ENCODE measurements at regions not wholly inside any gene's neighbourhood (a gene's known extent, or its start where the extent isn't known, plus 50 kb on each side); places are given as distances from the start of the nearest gene placed in this dataset.

DNA sequence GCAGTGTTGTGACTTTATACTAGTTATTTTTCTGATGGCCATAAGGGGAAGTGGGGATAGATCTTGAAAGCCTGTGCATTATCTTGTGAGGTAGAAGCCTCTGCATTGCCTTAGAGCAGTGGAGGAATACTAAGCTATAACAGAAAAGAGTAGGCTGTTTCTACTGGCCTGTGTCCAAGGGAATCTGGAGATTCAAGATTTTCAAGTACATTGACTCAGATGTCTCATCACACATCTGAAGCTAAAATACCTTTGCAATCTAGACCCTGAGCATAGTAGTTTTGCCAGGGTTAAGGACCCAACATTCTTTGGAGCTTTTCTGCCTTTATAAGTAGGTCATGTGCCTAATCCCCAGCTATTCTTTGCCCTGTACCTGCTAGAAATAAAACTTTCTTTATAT lies 272.3 kb downstream of the TENT5A start:
- DNase-seq (ENCODE audit: low spot score) = peak; percentile 79

DNA sequence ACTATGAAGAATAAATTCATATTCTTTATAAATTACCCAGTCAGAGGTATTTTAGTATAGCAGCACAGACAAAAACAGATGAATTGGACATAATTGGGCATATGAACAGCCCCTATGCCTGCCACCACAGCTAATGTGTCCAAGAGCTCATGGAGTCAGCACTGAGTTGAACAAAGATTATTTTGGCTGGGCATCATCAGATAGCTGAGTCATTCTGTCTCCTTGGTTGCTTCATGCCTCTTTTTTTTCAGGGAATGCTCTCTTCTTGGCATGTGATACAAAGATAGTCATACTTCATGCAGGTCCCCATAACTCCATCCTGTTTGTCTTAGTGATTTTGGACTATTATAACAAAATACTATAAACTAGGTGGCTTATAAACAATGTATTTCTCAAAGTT lies 275.6 kb downstream of the TENT5A start:
- DNase-seq (ENCODE audit: low spot score) = no peak

- no peak for DNase-seq (ENCODE audit: low spot score)
These were observed 276.8 kb downstream of the TENT5A start for GRCh38 chr6:81475646-81476045.

GRCh38 chr6:81465859-81466258 lies 286.6 kb downstream of the TENT5A start:
- DNase-seq (ENCODE audit: low spot score) = no peak

- peak; percentile 6 for DNase-seq (ENCODE audit: low spot score)
These were observed 296.1 kb downstream of the TENT5A start for GRCh38 chr6:81456416-81456815.

DNA sequence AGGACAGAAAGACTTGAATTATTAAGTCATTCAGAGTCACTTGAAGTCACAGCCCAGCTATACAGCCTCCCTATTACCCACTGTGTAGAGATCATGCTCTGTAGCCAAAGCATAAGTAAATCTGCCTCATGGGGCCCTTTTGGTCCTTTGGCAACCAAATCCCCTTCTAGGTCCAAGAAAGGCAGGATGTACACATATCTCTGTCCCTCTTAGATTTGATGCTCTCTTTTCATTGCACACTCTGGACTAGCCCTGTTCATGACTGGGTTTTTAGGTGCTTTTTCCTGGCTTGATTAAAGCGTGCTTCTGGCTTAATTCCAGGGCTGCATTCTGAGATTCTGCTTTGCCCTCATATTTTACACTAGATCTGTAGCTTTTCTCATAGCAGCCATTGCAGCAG lies 296.8 kb downstream of the TENT5A start:
- DNase-seq (ENCODE audit: low spot score) = peak; percentile 16

DNA sequence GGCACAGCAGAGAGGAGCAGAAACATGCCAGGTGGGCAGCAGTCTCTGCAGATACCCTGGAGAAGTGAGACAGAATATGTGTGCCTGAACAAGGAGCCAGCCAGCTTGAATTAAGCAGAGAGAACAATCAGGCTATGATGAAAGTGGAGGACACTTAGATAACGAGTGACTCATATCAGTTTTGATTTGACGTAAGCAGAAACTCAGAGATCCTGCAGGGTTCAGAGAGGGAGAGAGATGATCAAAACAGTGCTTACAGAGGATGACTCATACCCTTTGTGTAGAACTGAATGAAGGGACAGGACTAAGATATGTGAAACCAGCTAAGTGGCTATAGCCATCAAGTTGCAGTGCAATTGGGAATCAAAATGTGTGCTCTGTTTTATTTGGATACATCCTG lies 300.7 kb downstream of the TENT5A start:
- peak; percentile 33 for DNase-seq (ENCODE audit: low spot score)

DNA sequence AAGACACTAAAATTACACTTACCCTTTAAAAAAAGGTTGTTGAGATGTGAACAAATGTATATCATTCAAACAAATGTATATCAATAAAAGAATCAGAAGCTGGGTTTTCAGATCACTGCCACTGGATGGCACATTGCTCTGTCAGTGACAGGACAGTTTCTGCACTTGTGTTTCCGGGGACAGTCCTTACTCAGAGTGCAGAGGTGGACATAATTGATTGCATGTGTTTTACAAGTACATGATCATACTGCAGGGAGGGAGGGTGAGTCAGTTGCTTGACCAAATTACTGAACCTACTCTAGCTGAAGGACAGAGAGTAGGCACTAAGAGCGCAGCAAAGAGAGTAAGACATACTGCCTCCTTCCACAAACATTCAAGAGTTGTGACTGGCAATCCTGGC lies 302.3 kb downstream of the TENT5A start:
- no peak for DNase-seq (ENCODE audit: low spot score)

- no peak for DNase-seq (ENCODE audit: low spot score)
These were observed 306.0 kb downstream of the TENT5A start for GRCh38 chr6:81446509-81446908.

- no peak for DNase-seq (ENCODE audit: low spot score)
These were observed 313.1 kb downstream of the TENT5A start for GRCh38 chr6:81439417-81439816.

DNA sequence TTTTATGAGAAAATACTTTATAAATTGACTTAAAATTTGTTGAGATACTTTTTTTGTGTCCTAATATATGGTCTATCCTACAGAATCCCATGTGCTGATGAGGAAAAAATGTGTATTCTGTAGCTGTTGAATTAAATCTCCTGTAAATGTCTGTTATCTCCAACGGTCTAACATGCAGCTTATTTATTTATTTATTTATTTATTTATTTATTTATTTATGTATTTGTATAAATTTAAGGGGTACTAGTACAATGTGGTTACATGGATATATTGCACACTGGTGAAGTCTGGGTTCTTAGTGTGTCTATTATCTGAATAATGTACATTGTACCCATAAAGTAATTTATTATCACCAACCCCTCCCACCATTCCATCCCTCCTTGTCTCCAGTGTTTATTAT lies 315.5 kb downstream of the TENT5A start:
- no peak for DNase-seq (ENCODE audit: low spot score)

GRCh38 chr6:81413306-81413705 lies 339.2 kb downstream of the TENT5A start:
- no peak for DNase-seq (ENCODE audit: low spot score)

DNA sequence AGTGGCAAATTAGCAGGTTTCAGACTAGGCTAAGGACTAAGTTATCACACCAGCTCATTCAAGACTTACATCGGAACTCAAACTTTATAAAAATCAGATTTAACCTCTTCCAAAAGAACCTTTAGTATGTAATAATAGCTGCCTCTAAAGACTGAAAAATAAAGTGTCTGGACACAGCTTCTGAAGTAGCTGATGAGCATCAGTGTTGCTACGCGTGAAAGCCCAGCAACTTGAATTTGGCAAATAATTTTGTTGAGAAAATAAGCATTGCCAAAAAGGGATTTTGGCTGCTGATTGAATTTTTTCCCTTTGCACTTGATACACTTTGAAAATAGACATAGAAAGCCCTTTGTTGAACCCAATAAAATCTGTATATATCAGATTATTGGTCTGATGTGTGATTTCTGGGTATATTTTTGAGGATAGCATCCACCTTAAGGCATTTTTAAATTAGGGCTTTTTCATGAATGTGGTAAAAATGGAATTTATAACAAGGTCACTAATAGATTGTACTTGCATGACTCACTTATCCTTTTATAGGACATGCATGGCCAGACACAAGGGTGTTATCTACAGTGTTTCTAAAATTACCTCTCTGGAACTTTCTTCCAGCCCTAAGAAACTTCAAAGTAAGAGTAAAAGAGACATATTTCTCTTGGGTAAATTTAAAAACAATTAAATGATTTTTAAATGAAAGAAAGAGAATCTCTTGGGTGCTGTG lies 350.4 kb downstream of the TENT5A start:
- peak; percentile 75 for DNase-seq (ENCODE audit: low spot score)

DNA sequence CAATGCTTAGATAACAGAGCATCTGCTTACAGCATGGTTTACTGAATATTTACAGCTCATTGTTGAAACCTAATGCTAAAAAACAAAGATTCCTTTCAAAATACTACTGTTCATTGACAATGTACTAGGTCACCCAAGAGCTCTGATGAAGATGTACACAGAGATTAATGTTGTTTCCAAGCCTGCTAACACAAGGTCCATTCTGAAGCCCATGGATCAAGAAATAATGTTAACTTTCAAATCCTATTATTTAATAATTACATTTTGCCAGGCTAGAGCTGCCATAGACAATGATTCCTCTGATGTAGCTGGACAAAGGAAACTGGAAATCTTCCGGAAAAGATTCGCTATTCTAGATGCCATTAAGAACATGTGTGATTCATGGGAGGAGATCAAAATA lies 355.6 kb downstream of the TENT5A start:
- no peak for DNase-seq (ENCODE audit: low spot score)

GRCh38 chr6:81387163-81387562 lies 365.3 kb downstream of the TENT5A start:
- no peak for DNase-seq (ENCODE audit: low spot score)

- no peak for DNase-seq (ENCODE audit: low spot score)
These were observed 367.6 kb downstream of the TENT5A start for GRCh38 chr6:81384921-81385320.

DNA sequence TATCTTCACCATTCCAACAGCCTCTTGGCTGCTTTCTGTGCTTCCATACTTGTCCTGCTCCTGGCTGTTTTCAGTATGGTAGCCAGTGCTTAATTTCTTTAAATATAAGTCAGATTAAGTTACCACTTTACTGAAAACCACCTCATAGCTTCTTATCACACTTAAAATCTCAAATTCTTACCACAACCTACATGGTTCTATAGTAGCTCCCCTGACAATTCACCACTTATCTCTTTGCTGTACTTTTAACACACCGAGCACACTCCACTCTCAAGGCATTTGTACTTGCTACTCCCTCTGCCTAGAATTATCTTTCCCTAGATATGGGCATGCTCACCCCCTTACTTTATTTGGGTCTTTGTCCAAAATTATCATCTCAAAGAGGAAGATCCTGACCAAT lies 369.0 kb downstream of the TENT5A start:
- no peak for DNase-seq (ENCODE audit: low spot score)

DNA sequence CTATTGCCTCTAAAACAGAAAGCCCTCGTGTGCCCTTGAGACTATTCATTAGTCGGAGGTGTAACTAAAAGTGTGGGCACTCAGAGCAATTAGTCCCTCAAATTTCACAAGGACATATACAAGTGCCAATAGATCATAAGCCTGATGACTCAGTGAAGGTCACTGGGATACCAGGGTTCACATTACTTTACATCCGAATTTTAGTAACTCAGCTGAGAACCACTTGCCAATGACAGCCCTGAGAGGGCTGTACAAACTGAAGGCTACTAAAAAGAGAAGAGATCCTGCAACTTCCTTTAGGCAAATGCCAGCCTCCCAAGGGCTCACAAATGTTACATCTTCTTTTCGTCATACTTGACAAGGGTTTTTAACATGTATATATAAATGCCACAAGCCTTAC lies 369.6 kb downstream of the TENT5A start:
- DNase-seq (ENCODE audit: low spot score) = no peak

DNA sequence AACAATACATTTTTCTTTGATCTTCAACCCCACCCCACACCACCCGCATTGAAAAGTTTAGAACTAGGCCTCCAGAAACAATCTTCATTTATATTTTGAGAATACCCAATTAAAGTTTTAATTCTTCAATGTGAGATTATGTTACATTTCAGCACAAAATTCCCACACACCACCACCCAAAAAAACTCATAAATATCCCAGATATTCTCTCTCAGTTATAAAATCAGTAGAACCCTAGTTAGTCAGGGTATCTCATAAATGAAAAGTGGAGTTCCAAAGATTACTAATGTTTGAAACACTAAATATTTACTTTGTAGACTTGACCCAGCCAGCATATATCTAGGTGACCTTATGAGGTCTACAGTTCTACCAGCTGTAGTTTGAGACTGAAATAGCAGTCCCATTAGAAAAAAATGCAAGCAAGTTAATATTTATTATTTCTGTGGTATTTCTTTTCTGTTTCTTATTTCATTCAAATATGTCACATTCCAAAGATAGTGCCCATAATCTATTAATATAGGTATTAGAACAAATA lies 371.0 kb downstream of the TENT5A start:
- DNase-seq (ENCODE audit: low spot score) = no peak

- no peak for DNase-seq (ENCODE audit: low spot score)
These were observed 371.7 kb downstream of the TENT5A start for GRCh38 chr6:81380718-81381338.

- DNase-seq (ENCODE audit: low spot score) = no peak
These were observed 375.7 kb downstream of the TENT5A start for GRCh38 chr6:81376745-81377144.

- no peak for DNase-seq (ENCODE audit: low spot score)
These were observed 379.1 kb downstream of the TENT5A start for GRCh38 chr6:81373414-81373813.

GRCh38 chr6:81371930-81372329 lies 380.6 kb downstream of the TENT5A start:
- no peak for DNase-seq (ENCODE audit: low spot score)
